ENCODE measurements at regions not wholly inside any gene's neighbourhood (a gene's known extent, or its start where the extent isn't known, plus 50 kb on each side); places are given as distances from the start of the nearest gene placed in this dataset.

GRCh38 chr5:20498926-20499325, 510.9 kb upstream of the CDH18 start:
- no peak for TF ChIP-seq CTCF (IDR thresholded peaks at IDR 0.05)
- TF ChIP-seq EZH2 (IDR thresholded peaks at IDR 0.05): no peak
- TF ChIP-seq EZH2phosphoT487 (IDR thresholded peaks at IDR 0.05): no peak

All from neural progenitor cell (in vitro differentiated cells).